ENCODE measurements at regions not wholly inside any gene's neighbourhood (a gene's known extent, or its start where the extent isn't known, plus 50 kb on each side); places are given as distances from the start of the nearest gene placed in this dataset.

GRCh38 chr16:79456036-79456435, 144.5 kb downstream of the MAF start (continued):
- TF ChIP-seq YY1 (IDR thresholded peaks at IDR 0.05; ENCODE audit: borderline replicate concordance in 1 of 3, control insufficient read depth in 1 of 3, extremely low read depth in 1 of 3, insufficient read depth in 3 of 3, insufficient read length in 1 of 3, insufficient replicate concordance in 2 of 3, low read depth in 1 of 3, low read length in 2 of 3) (no peak), ZNF398 (CRISPR knock-in tag; IDR thresholded peaks at IDR 0.05) (no peak), GTF2E2 (tag; IDR thresholded peaks at IDR 0.05) (no peak), ZNF232 (CRISPR knock-in tag; IDR thresholded peaks at IDR 0.05) (no peak), EHMT2 (IDR thresholded peaks at IDR 0.05) (no peak), ILK (tag; IDR thresholded peaks at IDR 0.05; ENCODE audit: borderline replicate concordance, low read depth) (no peak), CTCF (IDR thresholded peaks at IDR 0.05 in 2 of 3, conservative IDR thresholded peaks at IDR 0.05 in 1 of 3; ENCODE audit: insufficient read depth in 2 of 3, low read depth in 1 of 3, low read length in 3 of 3) (no peak), ID3 (CRISPR knock-in tag; IDR thresholded peaks at IDR 0.05) (no peak), ID3 (tag; IDR thresholded peaks at IDR 0.05) (no peak), NFE2 (IDR thresholded peaks at IDR 0.05; ENCODE audit: low read depth) (no peak), TFE3 (CRISPR knock-in tag; IDR thresholded peaks at IDR 0.05) (no peak), OTX1 (CRISPR knock-in tag; IDR thresholded peaks at IDR 0.05) (no peak), ZNF764 (CRISPR knock-in tag; IDR thresholded peaks at IDR 0.05; ENCODE audit: low read depth) (no peak), ZNF347 (CRISPR knock-in tag; IDR thresholded peaks at IDR 0.05; ENCODE audit: low read depth) (no peak), FOXM1 (IDR thresholded peaks at IDR 0.05; ENCODE audit: low read depth) (no peak), FOXM1 (CRISPR knock-in tag; IDR thresholded peaks at IDR 0.05; ENCODE audit: low read depth) (no peak), CBX3 (IDR thresholded peaks at IDR 0.05; ENCODE audit: borderline replicate concordance in 1 of 2, low read length in 2 of 2) (no peak), RBM14 (IDR thresholded peaks at IDR 0.05; ENCODE audit: borderline replicate concordance, insufficient read depth, low read depth, low read length) (no peak), NBN (IDR thresholded peaks at IDR 0.05; ENCODE audit: low read depth) (no peak)
